CD14-positive monocyte (primary cell): ENCODE measurements at regions not wholly inside any gene's neighbourhood (a gene's known extent, or its start where the extent isn't known, plus 50 kb on each side); places are given as distances from the start of the nearest gene placed in this dataset.

Source experiments
- DNase-seq, 3 donors: peaks; one replicate each; pipeline ENCODE4 v3.0.0-alpha.2; 2011 to 2022
- H2AFZ ChIP-seq: 2 replicates; pipeline ENCODE4 v1.6.0; 2012; ENCODE audit warnings: mild to moderate bottlenecking, low read depth, low read length, inconsistent platforms; ENCODE audit not compliant: insufficient read depth, poor library complexity, severe bottlenecking
- H3K27ac ChIP-seq, 2 donors: 1 replicate in 1 of 2; 2 replicates in 1 of 2; pipeline ENCODE4 v1.5.1; 2012 to 2013; ENCODE audit warnings: low read length in 2 of 2, control low read depth in 1 of 2, inconsistent platforms in 1 of 2, low read depth in 1 of 2, mild to moderate bottlenecking in 1 of 2
- H3K27me3 ChIP-seq, 2 donors: one replicate each; pipeline versions ENCODE4 v1.6.0 to v1.6.1; 2011 to 2013; ENCODE audit warnings: low read length in 2 of 2; ENCODE audit not compliant: control insufficient read depth in 2 of 2, insufficient read depth in 2 of 2
- H3K36me3 ChIP-seq, 2 donors: replicated peaks in 1 of 2; 1 replicate in 1 of 2; 2 replicates in 1 of 2; pipeline versions ENCODE4 v1.5.1 to v1.6.1; 2012 to 2013; ENCODE audit warnings: low read length in 2 of 2, control low read depth in 1 of 2, inconsistent platforms in 1 of 2, mild to moderate bottlenecking in 1 of 2; ENCODE audit not compliant: insufficient read depth in 2 of 2, control insufficient read depth in 1 of 2
- H3K4me1 ChIP-seq, 2 donors: 1 replicate in 1 of 2; 2 replicates in 1 of 2; pipeline versions ENCODE4 v1.5.1 to v1.6.1; 2012 to 2013; ENCODE audit warnings: low read length in 2 of 2, control low read depth in 1 of 2, inconsistent platforms in 1 of 2, mild to moderate bottlenecking in 1 of 2, moderate library complexity in 1 of 2; ENCODE audit not compliant: insufficient read depth in 2 of 2, control insufficient read depth in 1 of 2
- H3K4me2 ChIP-seq: replicated peaks from 2 replicates; pipeline ENCODE3; 2012; ENCODE audit warnings: low read length, moderate library complexity, mild to moderate bottlenecking; ENCODE audit not compliant: poor library complexity, severe bottlenecking; ENCODE audit errors: extremely low read depth
- H3K4me3 ChIP-seq, 3 experiments: fragments of 200-600 bp in 1 of 3; sonication (generic) in 1 of 3; replicated peaks in 1 of 3; 1 replicate in 2 of 3; 2 replicates in 1 of 3; pipeline ENCODE4 v1.5.1; 2011 to 2013; ENCODE audit warnings: low read length in 3 of 3, mild to moderate bottlenecking in 3 of 3, control low read depth in 2 of 3, low read depth in 2 of 3, inconsistent platforms in 1 of 3, moderate library complexity in 1 of 3
- H3K79me2 ChIP-seq: 2 replicates; pipeline ENCODE4 v1.6.0; 2012; ENCODE audit warnings: mild to moderate bottlenecking, control low read depth, inconsistent platforms, low read length, moderate library complexity; ENCODE audit not compliant: insufficient read depth
- H3K9ac ChIP-seq: 2 replicates; pipeline ENCODE4 v1.6.0; 2017; ENCODE audit warnings: low read length, mild to moderate bottlenecking; ENCODE audit not compliant: insufficient read depth, poor library complexity, severe bottlenecking
- H3K9me3 ChIP-seq, 2 donors: replicated peaks in 1 of 2; 1 replicate in 1 of 2; 2 replicates in 1 of 2; pipeline versions ENCODE4 v1.5.1 to v1.6.1; 2012 to 2013; ENCODE audit warnings: low read length in 2 of 2, control low read depth in 1 of 2; ENCODE audit not compliant: control insufficient read depth in 1 of 2, insufficient read depth in 1 of 2
- H4K20me1 ChIP-seq: 2 replicates; pipeline ENCODE4 v1.6.0; 2012; ENCODE audit warnings: mild to moderate bottlenecking, low read length, control low read depth, moderate library complexity; ENCODE audit not compliant: insufficient read depth
- H3K27ac Mint-ChIP-seq, 7 donors: one replicate each; pipeline ENCODE4 v1.8.0; 2020; ENCODE audit warnings: mild to moderate bottlenecking in 7 of 7, mixed read lengths in 7 of 7, moderate library complexity in 6 of 7, inconsistent platforms in 2 of 7
- H3K27me3 Mint-ChIP-seq, 3 donors: one replicate each; pipeline ENCODE4 v1.8.0; 2021 to 2022; ENCODE audit warnings: low read depth in 3 of 3, mild to moderate bottlenecking in 3 of 3, mixed read lengths in 3 of 3, moderate library complexity in 3 of 3, inconsistent platforms in 1 of 3
- H3K36me3 Mint-ChIP-seq, 2 donors: one replicate each; pipeline ENCODE4 v1.8.0; 2020; ENCODE audit warnings: mixed read lengths in 2 of 2, inconsistent platforms in 1 of 2, mild to moderate bottlenecking in 1 of 2
- H3K4me1 Mint-ChIP-seq: one replicate; pipeline ENCODE4 v1.8.0; 2020; ENCODE audit warnings: mild to moderate bottlenecking, mixed read lengths
- H3K4me3 Mint-ChIP-seq, 2 donors: one replicate each; pipeline ENCODE4 v1.8.0; 2020; ENCODE audit warnings: mild to moderate bottlenecking in 2 of 2, mixed read lengths in 2 of 2, moderate library complexity in 1 of 2
- H3K9me3 Mint-ChIP-seq, 7 donors: one replicate each; pipeline ENCODE4 v1.8.0; 2020 to 2022; ENCODE audit warnings: mixed read lengths in 7 of 7, mild to moderate bottlenecking in 6 of 7, moderate library complexity in 6 of 7, inconsistent platforms in 2 of 7
- WGBS: methylation state at CpG from one replicate; pipeline ENCODE4 v1.1.5; 2013; ENCODE audit warnings: missing lambda C conversion rate; ENCODE audit not compliant: insufficient coverage; 5-methylcytosine and 5-hydroxymethylcytosine counted together
- intact Hi-C, 2 donors: fragments of 100-400 bp; cut with micrococcal nuclease; formaldehyde crosslinking; loops; one replicate each; pipeline versions ENCODE4 v1.15.0 to v1.15.1; 2023
- TF ChIP-seq, protein P1 (sequence below): fragments of 200-600 bp; IDR thresholded peaks from one replicate; pipeline ENCODE4 v1.8.0; 2022; ENCODE audit warnings: antibody characterized with exemption, mild to moderate bottlenecking

DNA sequence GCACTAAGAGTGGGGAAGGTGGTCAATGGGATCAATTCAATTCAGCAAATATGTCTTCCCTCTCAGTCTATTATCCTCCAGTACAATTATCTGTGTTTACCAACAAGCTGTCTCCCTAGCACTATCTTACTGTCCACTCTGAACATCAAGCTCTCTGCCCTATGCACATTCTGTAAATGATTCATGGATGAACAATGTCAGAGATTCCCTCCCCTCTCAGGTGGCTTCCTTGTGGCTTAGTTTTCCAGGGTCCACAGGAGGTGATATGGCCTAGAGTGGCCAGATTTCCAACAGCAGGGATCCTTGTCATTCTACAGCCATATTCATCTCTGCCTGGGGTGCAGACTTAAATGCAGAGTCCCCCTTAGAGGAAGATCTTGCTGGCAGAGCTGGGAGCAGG, 225.1 kb downstream of the UACA start:
- no peak overlapping the region for H3K4me2 ChIP-seq
- no peak overlapping the region for H3K9ac ChIP-seq
- DNase-seq, result no peak
- H3K4me1 Mint-ChIP-seq, result peaks cover 23% of the 10 kb centered on the region
- H3K27ac ChIP-seq, result no peak overlapping the region
- peaks cover 21 to 24% of the 10 kb centered on the region in 2 donors for H3K4me1 ChIP-seq
- H3K9me3 ChIP-seq, result no peaks in the 10 kb centered on the region
- no peak overlapping the region for H3K4me3 ChIP-seq
- TF ChIP-seq, protein P1, sequence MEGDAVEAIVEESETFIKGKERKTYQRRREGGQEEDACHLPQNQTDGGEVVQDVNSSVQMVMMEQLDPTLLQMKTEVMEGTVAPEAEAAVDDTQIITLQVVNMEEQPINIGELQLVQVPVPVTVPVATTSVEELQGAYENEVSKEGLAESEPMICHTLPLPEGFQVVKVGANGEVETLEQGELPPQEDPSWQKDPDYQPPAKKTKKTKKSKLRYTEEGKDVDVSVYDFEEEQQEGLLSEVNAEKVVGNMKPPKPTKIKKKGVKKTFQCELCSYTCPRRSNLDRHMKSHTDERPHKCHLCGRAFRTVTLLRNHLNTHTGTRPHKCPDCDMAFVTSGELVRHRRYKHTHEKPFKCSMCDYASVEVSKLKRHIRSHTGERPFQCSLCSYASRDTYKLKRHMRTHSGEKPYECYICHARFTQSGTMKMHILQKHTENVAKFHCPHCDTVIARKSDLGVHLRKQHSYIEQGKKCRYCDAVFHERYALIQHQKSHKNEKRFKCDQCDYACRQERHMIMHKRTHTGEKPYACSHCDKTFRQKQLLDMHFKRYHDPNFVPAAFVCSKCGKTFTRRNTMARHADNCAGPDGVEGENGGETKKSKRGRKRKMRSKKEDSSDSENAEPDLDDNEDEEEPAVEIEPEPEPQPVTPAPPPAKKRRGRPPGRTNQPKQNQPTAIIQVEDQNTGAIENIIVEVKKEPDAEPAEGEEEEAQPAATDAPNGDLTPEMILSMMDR, result no peak
- H3K79me2 ChIP-seq, result no peaks in the 10 kb centered on the region
- H3K27ac Mint-ChIP-seq, result no peak overlapping the region
- intact Hi-C loops, result no loop called here
- peaks cover 0 to 5% (median 0%) of the 10 kb centered on the region in 3 donors for H3K27me3 Mint-ChIP-seq
- no peaks in the 10 kb centered on the region for H4K20me1 ChIP-seq
- no peaks in the 10 kb centered on the region for H3K36me3 ChIP-seq
- H3K36me3 Mint-ChIP-seq, result no peaks in the 10 kb centered on the region
- no peak overlapping the region for H2AFZ ChIP-seq
- no peaks in the 10 kb centered on the region for H3K27me3 ChIP-seq
- peaks cover 0 to 4% (median 0%) of the 10 kb centered on the region in 7 donors for H3K9me3 Mint-ChIP-seq
- no peak overlapping the region for H3K4me3 Mint-ChIP-seq

DNA sequence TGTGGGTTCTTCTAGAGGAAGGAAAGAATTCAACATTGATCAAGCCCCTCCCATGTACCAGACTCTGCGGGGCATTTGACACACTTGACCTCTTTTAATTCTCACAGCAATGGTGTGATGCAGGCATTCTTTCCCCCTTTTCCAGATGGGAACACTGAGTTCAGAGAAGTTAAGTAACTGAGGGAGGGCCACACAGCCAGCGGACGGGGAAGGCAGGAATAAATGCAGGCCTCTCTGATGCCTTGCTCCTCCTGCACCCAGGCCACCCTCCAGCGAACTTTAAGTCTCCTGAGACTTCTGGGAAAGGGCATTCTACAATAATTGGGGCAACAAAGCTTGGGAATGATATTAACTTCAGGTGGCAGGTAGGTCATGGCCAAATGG, 227.4 kb downstream of the UACA start:
- intact Hi-C loops, result no loop called here
- Mint-ChIP-seq H3K4me1 (peaks cover 23% of the 10 kb centered on the region), H3K9me3 (peaks cover 0 to 4% (median 0%) of the 10 kb centered on the region in 7 donors)

More for the DNA sequence above, 227.4 kb downstream of the UACA start:
- H3K36me3 ChIP-seq, result no peaks in the 10 kb centered on the region
- H3K9me3 ChIP-seq, result no peaks in the 10 kb centered on the region
- Mint-ChIP-seq H3K4me3 (peak overlapping the region; percentile 68 to 69), H3K36me3 (no peaks in the 10 kb centered on the region), H3K27ac (peak overlapping the region in 2 of 7 donors; percentile 8 to 32), H3K27me3 (peaks cover 0 to 6% (median 2%) of the 10 kb centered on the region in 3 donors)
- H3K4me3 ChIP-seq, result peak overlapping the region in 1 of 3 experiments; percentile 52
- TF ChIP-seq, protein P1, result no peak
- H3K4me2 ChIP-seq, result peak overlapping the region; percentile 67
- no peak overlapping the region for H3K27ac ChIP-seq
- 100% methylated on average over 1 of the region's 4 CpGs for WGBS
- peaks cover 21 to 24% of the 10 kb centered on the region in 2 donors for H3K4me1 ChIP-seq
- no peaks in the 10 kb centered on the region for H3K79me2 ChIP-seq
- DNase-seq, result no peak
- peak overlapping the region; percentile 70 for H2AFZ ChIP-seq
- H3K9ac ChIP-seq, result no peak overlapping the region
- H3K27me3 ChIP-seq, result no peaks in the 10 kb centered on the region
- no peaks in the 10 kb centered on the region for H4K20me1 ChIP-seq
